ENCODE measurements at regions not wholly inside any gene's neighbourhood (a gene's known extent, or its start where the extent isn't known, plus 50 kb on each side); places are given as distances from the start of the nearest gene placed in this dataset.
"Not testable (repeated sequence)": the region's sequence is repeated elsewhere in the genome, so short reads cannot be mapped to it uniquely, and the experiment has no call there.

- no peak for DNase-seq
These were observed 228.7 kb downstream of the TUSC1 start for GRCh38 chr9:25449503-25449902.

DNA sequence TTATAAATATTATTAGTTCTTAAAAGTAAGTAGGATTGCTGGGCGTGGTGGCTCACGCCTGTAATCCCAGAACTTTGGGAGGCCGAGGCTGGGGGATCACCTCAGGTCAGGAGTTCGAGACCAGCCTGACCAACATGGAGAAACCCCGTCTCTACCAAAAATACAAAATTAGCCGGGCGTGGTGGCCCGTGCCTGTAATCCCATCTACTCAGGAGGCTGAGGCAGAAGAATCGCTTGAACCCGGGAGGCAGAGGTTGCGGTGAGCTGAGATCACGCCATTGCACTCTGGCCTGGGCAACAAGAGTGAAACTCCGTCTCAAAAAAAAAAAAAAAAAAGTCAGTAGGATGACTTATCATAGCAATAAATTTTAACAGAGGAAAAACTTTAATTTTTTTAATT lies 232.5 kb downstream of the TUSC1 start:
- not testable (repeated sequence) for DNase-seq

- no peak for DNase-seq
These were observed 235.7 kb downstream of the TUSC1 start for GRCh38 chr9:25442526-25442925.

DNA sequence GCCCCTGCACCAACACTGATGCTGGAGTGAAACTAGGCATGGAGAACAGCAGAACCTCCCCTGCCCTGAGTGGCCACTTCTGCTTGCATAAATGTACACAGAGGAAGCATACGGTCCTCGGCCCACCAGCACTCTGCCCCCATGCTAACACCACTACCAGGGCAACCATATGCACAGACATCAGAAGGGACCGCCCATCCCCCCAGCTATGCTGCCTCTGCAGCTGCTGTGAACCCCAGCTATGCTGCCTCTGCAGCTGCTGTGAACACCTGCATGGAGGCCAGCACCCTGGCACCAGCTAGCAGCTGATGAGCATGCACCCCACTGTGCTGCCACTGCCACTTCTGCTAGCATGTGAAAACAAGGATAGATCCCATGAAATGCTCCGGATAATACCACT lies 250.3 kb downstream of the TUSC1 start:
- no peak for DNase-seq

DNA sequence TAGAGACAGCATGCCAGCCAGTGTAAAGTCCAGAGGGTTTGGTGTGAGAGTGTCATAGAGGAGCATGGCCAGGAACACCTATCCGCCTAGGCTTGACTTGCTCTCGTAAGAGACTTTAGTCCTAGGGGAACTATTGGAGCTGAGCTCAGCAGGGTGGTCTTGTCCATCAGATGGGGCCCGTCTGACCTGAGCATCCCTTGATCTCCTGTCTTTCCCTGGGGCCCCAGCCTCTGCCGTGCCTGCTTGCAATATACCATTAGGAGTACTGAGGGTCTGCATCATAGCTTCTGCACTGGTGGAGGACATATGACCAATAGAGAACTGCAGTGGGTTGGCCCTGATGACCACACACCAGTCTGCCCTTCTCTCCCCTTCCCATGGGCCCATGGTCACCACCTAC lies 251.0 kb downstream of the TUSC1 start:
- DNase-seq = no peak

GRCh38 chr9:25421560-25421959 lies 256.7 kb downstream of the TUSC1 start:
- no peak for DNase-seq

- DNase-seq = no peak
These were observed 259.3 kb downstream of the TUSC1 start for GRCh38 chr9:25418974-25419373.

DNA sequence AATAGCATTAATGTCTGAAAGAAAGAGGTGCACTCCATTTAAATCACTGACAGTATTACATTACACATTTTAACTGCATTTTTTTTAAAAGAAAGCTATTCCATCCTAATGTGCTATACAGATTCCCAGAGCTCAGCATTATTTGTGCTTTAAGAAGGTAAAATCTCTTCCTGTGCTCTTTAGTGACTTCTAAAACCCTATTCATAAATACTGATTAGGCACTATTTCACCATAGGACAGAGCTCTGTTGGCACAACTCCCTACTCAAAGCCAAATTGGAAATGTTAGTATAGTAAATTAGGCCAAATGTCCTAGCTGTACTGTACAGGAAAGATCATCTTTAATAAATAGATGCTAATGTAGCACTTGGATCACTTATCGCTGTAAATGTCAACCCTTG lies 262.5 kb downstream of the TUSC1 start:
- no peak for DNase-seq

DNA sequence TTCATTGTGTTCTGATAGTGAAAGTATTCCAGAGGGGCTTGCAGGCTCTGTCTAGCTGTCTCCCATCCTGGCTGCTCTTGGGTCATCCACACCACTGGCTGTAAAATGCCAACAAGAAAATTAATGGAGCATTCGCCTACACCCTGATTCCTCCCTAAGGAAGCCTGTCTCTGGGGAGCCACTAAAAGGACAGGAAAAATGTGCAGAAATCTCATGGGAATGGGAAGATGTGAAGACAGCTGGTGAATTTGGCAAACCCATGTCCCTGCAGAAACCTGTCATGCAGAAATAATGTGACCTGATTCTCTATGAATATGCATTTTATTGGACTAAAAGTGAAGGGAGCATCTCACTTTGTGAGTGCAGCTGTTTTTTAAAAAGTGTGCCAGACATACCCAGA lies 265.6 kb downstream of the TUSC1 start:
- DNase-seq = no peak

- no peak for DNase-seq
These were observed 280.5 kb downstream of the TUSC1 start for GRCh38 chr9:25397746-25398145.

GRCh38 chr9:25396828-25397227 lies 281.4 kb downstream of the TUSC1 start:
- no peak for DNase-seq

DNA sequence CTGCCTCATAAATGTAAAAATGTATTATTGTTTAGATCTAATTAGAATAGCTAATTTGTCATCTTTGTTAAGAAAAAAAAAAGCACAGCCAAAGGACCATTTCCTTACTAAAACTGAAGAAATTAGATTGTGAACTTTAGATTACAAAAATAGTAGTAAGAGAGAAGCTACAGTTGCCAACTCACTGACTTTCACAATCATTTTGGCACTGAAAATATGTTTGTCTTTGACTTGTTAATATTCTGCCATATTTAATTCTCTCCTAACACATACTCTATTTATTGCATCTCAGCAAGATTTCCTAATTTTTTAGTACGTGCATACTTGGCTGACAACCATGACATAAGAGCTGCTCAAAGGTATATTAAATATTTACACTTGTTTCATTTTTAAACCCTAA lies 297.1 kb downstream of the TUSC1 start:
- DNase-seq = no peak

DNA sequence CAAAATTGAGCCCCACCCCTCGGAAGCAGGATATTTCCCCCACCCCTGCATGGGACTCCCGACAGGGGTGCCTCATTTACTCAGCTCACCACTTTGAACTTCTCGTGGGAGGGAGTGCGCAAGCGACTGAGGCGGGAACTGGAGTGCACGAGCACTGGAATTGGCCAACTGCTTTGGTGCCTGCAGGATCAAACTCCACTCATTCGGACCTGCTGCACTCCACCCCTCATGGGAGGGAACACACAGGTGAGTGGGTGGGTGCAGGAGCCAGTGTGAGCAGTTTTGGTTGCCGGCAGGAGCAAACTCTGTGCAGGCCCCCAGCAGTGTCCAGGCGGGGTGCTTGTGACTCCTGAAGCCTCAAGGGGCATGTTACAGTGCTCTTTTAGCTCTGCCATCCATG lies 301.2 kb downstream of the TUSC1 start:
- DNase-seq = no peak

- DNase-seq = no peak
These were observed 304.0 kb downstream of the TUSC1 start for GRCh38 chr9:25374281-25374680.

GRCh38 chr9:25366906-25367305 lies 311.3 kb downstream of the TUSC1 start:
- no peak for DNase-seq

- DNase-seq = no peak
These were observed 324.5 kb downstream of the TUSC1 start for GRCh38 chr9:25353783-25354182.

GRCh38 chr9:25350011-25350410 lies 328.2 kb downstream of the TUSC1 start:
- no peak for DNase-seq

DNA sequence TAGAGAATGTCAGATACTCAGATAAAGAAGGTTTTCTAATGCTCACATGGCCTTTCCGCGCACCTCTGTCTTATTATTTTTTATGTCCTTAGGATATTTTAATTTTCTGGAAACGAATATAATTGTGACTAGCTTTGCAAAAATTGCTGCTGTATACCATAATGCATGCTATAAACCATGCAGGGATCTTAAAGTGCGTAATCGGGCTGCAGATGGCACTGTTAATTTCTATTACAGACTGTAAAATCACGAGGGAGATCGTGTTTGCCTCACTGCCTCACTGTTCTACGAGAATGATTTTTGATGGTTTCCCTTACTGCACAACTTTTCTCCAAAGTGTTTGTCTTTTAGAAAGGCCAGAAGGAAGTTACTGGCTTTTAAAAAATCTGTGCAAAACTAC lies 356.1 kb downstream of the TUSC1 start:
- no peak for DNase-seq

- no peak for DNase-seq
These were observed 367.3 kb downstream of the TUSC1 start for GRCh38 chr9:25310961-25311360.

DNA sequence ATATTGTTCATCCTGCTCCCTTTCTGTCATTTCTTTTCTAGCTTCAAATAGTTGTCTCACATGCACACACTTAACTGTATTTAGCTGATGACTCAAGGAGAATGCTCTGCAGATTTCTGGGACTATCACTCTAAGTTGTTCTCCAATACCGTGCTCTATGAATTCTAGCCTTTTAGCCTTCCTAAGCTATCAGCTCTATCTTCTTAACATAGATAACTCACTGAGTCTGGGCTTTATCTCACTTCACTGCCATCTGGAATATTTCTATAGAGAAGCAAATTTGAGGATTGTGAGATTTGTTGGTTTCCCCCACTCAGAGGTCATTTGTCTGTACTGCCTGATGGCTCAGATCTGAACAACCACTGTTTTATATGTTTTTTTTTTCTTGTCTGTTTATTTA lies 369.7 kb downstream of the TUSC1 start:
- DNase-seq = no peak

DNA sequence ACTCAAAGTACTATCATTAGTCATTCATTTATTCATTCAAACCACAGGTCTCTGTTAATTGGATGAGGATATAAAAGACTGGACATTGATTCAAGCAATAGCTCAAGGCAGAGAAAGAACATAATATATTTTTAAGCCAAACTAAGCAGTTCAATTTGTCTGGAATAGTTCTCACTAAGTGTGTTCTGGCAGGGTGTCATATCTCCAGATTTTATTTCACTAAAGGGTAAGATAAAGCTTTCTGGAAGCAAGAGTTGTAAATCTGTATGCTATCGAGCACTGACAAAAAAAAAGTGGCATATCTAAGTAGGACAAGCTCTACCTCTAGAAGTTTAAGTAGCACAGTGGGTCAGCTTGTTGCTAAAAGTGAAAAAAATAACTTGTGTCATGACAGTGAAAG lies 375.6 kb downstream of the TUSC1 start:
- no peak for DNase-seq

GRCh38 chr9:25288195-25288594 lies 390.0 kb downstream of the TUSC1 start:
- DNase-seq = not testable (repeated sequence)

GRCh38 chr9:25284365-25284764 lies 393.9 kb downstream of the TUSC1 start:
- DNase-seq = no peak

GRCh38 chr9:25282946-25283345 lies 395.3 kb downstream of the TUSC1 start:
- no peak for DNase-seq

DNA sequence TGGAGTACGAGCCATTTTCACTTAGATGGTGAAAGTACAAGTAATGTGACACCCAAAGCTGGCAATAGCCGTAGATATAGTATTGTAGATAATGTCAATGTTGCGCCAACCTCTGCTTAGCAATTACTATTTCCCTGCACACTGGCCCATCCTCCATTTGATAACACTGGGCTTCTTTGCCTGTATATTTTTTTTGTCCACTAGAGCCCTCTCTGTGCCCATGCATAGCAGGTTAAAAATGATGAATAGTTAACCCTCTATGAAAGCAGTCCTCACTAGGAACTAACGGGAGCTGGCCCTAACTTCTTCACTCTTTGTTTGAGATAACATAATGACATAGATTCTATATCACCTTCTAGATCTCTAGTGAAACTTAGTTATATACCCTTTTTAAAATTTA lies 416.8 kb downstream of the TUSC1 start:
- no peak for DNase-seq

GRCh38 chr9:25260046-25260445 lies 418.2 kb downstream of the TUSC1 start:
- no peak for DNase-seq

Measured in fibroblast of skin of back (primary cell).